ENCODE measurements at regions not wholly inside any gene's neighbourhood (a gene's known extent, or its start where the extent isn't known, plus 50 kb on each side); places are given as distances from the start of the nearest gene placed in this dataset.

GRCh38 chr5:117110548-117110947 is 535.9 kb upstream of the SEMA6A start:
- no peak for DNase-seq (ENCODE audit: low read depth)
- no peak overlapping the region for H3K4me3 ChIP-seq (ENCODE audit: control insufficient read depth, low read depth, low read length)
- TF ChIP-seq CTCF (IDR thresholded peaks at IDR 0.05; ENCODE audit: control insufficient read depth, insufficient read depth, low read depth, low read length, missing control alignments): no peak

- no peak for TF ChIP-seq CTCF (IDR thresholded peaks at IDR 0.05; ENCODE audit: control insufficient read depth, insufficient read depth, low read depth, low read length, missing control alignments)
- no peak for DNase-seq (ENCODE audit: low read depth)
- H3K4me3 ChIP-seq (ENCODE audit: control insufficient read depth, low read depth, low read length): no peak overlapping the region
Measured at GRCh38 chr5:117107859-117108258, 533.2 kb upstream of the SEMA6A start.

- no peak for TF ChIP-seq CTCF (IDR thresholded peaks at IDR 0.05; ENCODE audit: control insufficient read depth, insufficient read depth, low read depth, low read length, missing control alignments)
- DNase-seq (ENCODE audit: low read depth): no peak
- no peak overlapping the region for H3K4me3 ChIP-seq (ENCODE audit: control insufficient read depth, low read depth, low read length)
Measured at GRCh38 chr5:117103703-117104102, 529.1 kb upstream of the SEMA6A start.

GRCh38 chr5:117102591-117102990 is 528.0 kb upstream of the SEMA6A start:
- no peak for DNase-seq (ENCODE audit: low read depth)
- H3K4me3 ChIP-seq (ENCODE audit: control insufficient read depth, low read depth, low read length): no peak overlapping the region
- no peak for TF ChIP-seq CTCF (IDR thresholded peaks at IDR 0.05; ENCODE audit: control insufficient read depth, insufficient read depth, low read depth, low read length, missing control alignments)

GRCh38 chr5:117100176-117100575 is 525.6 kb upstream of the SEMA6A start:
- no peak for TF ChIP-seq CTCF (IDR thresholded peaks at IDR 0.05; ENCODE audit: control insufficient read depth, insufficient read depth, low read depth, low read length, missing control alignments)
- no peak for DNase-seq (ENCODE audit: low read depth)
- no peak overlapping the region for H3K4me3 ChIP-seq (ENCODE audit: control insufficient read depth, low read depth, low read length)

- DNase-seq (ENCODE audit: low read depth): no peak
- H3K4me3 ChIP-seq (ENCODE audit: control insufficient read depth, low read depth, low read length): no peak overlapping the region
- no peak for TF ChIP-seq CTCF (IDR thresholded peaks at IDR 0.05; ENCODE audit: control insufficient read depth, insufficient read depth, low read depth, low read length, missing control alignments)
Measured at GRCh38 chr5:117098094-117098493, 523.5 kb upstream of the SEMA6A start.
